Naive thymus-derived CD4-positive, alpha-beta T cell (primary cell): ENCODE measurements at regions not wholly inside any gene's neighbourhood (a gene's known extent, or its start where the extent isn't known, plus 50 kb on each side); places are given as distances from the start of the nearest gene placed in this dataset.

Experiments
- ATAC-seq: fragments of 150-1000 bp; cut with Tn5 transposase; 2 replicates; pipeline ENCODE4 v1.10.0; 2021; ENCODE audit warnings: mild to moderate bottlenecking, moderate library complexity
- CTCF ChIA-PET: fragments of 350-600 bp; sonication (Branson Sonifier 250); formaldehyde crosslinking; loops from one replicate; lab custom pipeline; 2021; ENCODE audit warnings: antibody characterized with exemption; lab: Charles Lee
- POLR2A ChIA-PET: fragments of 350-600 bp; sonication (Branson Sonifier 250); formaldehyde crosslinking; loops from one replicate; lab custom pipeline; 2021; ENCODE audit warnings: antibody characterized with exemption, inconsistent platforms; lab: Charles Lee
- DNase-seq, 9 donors: peaks; one replicate each; pipeline versions ENCODE4 v3.0.0 to v3.0.0-alpha.2; 2020 to 2022; ENCODE audit warnings: mixed read lengths in 1 of 9
- H3K27ac ChIP-seq: one replicate; pipeline ENCODE4 v1.7.0; 2013; ENCODE audit warnings: mild to moderate bottlenecking, low read depth, low read length, moderate library complexity
- H3K27me3 ChIP-seq, 2 donors: one replicate each; pipeline ENCODE4 v1.7.0; 2013; ENCODE audit warnings: low read length in 2 of 2, mild to moderate bottlenecking in 2 of 2, moderate library complexity in 2 of 2; ENCODE audit not compliant: control insufficient read depth in 2 of 2, insufficient read depth in 2 of 2
- H3K36me3 ChIP-seq, 3 experiments: 1 replicate in 2 of 3; 2 replicates in 1 of 3; pipeline ENCODE4 v1.7.0; 2013; ENCODE audit warnings: low read length in 3 of 3, mild to moderate bottlenecking in 3 of 3, moderate library complexity in 1 of 3; ENCODE audit not compliant: insufficient read depth in 3 of 3, control insufficient read depth in 2 of 3
- H3K4me1 ChIP-seq, 2 donors: one replicate each; pipeline ENCODE4 v1.7.0; 2013; ENCODE audit warnings: low read length in 2 of 2, mild to moderate bottlenecking in 2 of 2, moderate library complexity in 1 of 2; ENCODE audit not compliant: control insufficient read depth in 2 of 2, insufficient read depth in 2 of 2
- H3K4me3 ChIP-seq: 2 replicates; pipeline ENCODE4 v1.7.0; 2013; ENCODE audit warnings: mild to moderate bottlenecking, low read length
- H3K9me3 ChIP-seq, 3 experiments: 1 replicate in 2 of 3; 2 replicates in 1 of 3; pipeline ENCODE4 v1.7.0; 2013; ENCODE audit warnings: low read length in 3 of 3; ENCODE audit not compliant: control insufficient read depth in 2 of 3
- H3K27ac Mint-ChIP-seq, 9 donors: one replicate each; pipeline ENCODE4 v1.8.0; 2020 to 2022; ENCODE audit warnings: mixed read lengths in 9 of 9, mild to moderate bottlenecking in 8 of 9, moderate library complexity in 5 of 9, inconsistent platforms in 2 of 9
- H3K27me3 Mint-ChIP-seq, 5 donors: one replicate each; pipeline ENCODE4 v1.8.0; 2021 to 2022; ENCODE audit warnings: mixed read lengths in 5 of 5, mild to moderate bottlenecking in 1 of 5
- H3K36me3 Mint-ChIP-seq, 5 donors: one replicate each; pipeline ENCODE4 v1.8.0; 2020 to 2022; ENCODE audit warnings: mixed read lengths in 5 of 5, mild to moderate bottlenecking in 3 of 5, inconsistent platforms in 1 of 5
- H3K4me1 Mint-ChIP-seq, 7 donors: one replicate each; pipeline ENCODE4 v1.8.0; 2020 to 2022; ENCODE audit warnings: mixed read lengths in 7 of 7, mild to moderate bottlenecking in 3 of 7, inconsistent platforms in 1 of 7
- H3K4me3 Mint-ChIP-seq, 10 donors: one replicate each; pipeline ENCODE4 v1.8.0; 2020 to 2022; ENCODE audit warnings: mild to moderate bottlenecking in 10 of 10, mixed read lengths in 10 of 10, moderate library complexity in 6 of 10, inconsistent platforms in 2 of 10
- H3K9me3 Mint-ChIP-seq, 11 donors: one replicate each; pipeline ENCODE4 v1.8.0; 2020 to 2022; ENCODE audit warnings: mixed read lengths in 11 of 11, mild to moderate bottlenecking in 4 of 11, inconsistent platforms in 1 of 11, moderate library complexity in 1 of 11
- intact Hi-C, 2 donors: fragments of 100-400 bp; cut with micrococcal nuclease; formaldehyde crosslinking; loops; one replicate each; pipeline ENCODE4 v1.15.1; 2023

- no peaks in the 10 kb centered on the region for H3K9me3 Mint-ChIP-seq
Measured at GRCh38 chr10:61068471-61068870, 124.5 kb upstream of the RHOBTB1 start.

GRCh38 chr10:61067671-61068336 lies 123.8 kb upstream of the RHOBTB1 start:
- Mint-ChIP-seq H3K9me3 (no peaks in the 10 kb centered on the region), H3K4me3 (no peak overlapping the region), H3K4me1 (no peaks in the 10 kb centered on the region), H3K27me3 (peaks cover 0 to 4% (median 0%) of the 10 kb centered on the region in 5 donors), H3K27ac (no peak overlapping the region), H3K36me3 (no peaks in the 10 kb centered on the region)
- Histone ChIP-seq H3K9me3 (no peaks in the 10 kb centered on the region), H3K27ac (no peak overlapping the region), H3K4me3 (no peak overlapping the region), H3K4me1 (no peaks in the 10 kb centered on the region), H3K27me3 (no peaks in the 10 kb centered on the region), H3K36me3 (no peaks in the 10 kb centered on the region)
- ChIA-PET POLR2A (no interaction called here), CTCF (no interaction called here)
- DNase-seq, result no peak
- no peak for ATAC-seq
- intact Hi-C loops, result no loop called here

More at GRCh38 chr10:61068471-61068870, 124.5 kb upstream of the RHOBTB1 start:
- no peak overlapping the region for H3K27ac Mint-ChIP-seq
- no peaks in the 10 kb centered on the region for H3K4me1 Mint-ChIP-seq
- Histone ChIP-seq H3K27ac (no peak overlapping the region), H3K9me3 (no peaks in the 10 kb centered on the region), H3K36me3 (no peaks in the 10 kb centered on the region), H3K27me3 (no peaks in the 10 kb centered on the region), H3K4me3 (no peak overlapping the region), H3K4me1 (no peaks in the 10 kb centered on the region)
- intact Hi-C loops, result no loop called here
- DNase-seq, result no peak
- H3K4me3 Mint-ChIP-seq, result no peak overlapping the region
- no peaks in the 10 kb centered on the region for H3K36me3 Mint-ChIP-seq
- CTCF ChIA-PET, result no interaction called here
- POLR2A ChIA-PET, result no interaction called here
- peaks cover 0 to 4% (median 3%) of the 10 kb centered on the region in 5 donors for H3K27me3 Mint-ChIP-seq
- no peak for ATAC-seq

GRCh38 chr10:61066661-61067344 lies 122.8 kb upstream of the RHOBTB1 start:
- POLR2A ChIA-PET, result no interaction called here
- no peaks in the 10 kb centered on the region for H3K9me3 Mint-ChIP-seq
- DNase-seq, result no peak
- H3K27me3 ChIP-seq, result no peaks in the 10 kb centered on the region
- no peak overlapping the region for H3K27ac Mint-ChIP-seq
- H3K4me1 ChIP-seq, result no peaks in the 10 kb centered on the region
- no peaks in the 10 kb centered on the region for H3K9me3 ChIP-seq
- H3K4me3 ChIP-seq, result no peak overlapping the region
- no peaks in the 10 kb centered on the region for H3K4me1 Mint-ChIP-seq
- no peaks in the 10 kb centered on the region for H3K36me3 ChIP-seq
- H3K27ac ChIP-seq, result no peak overlapping the region
- H3K36me3 Mint-ChIP-seq, result no peaks in the 10 kb centered on the region
- H3K4me3 Mint-ChIP-seq, result no peak overlapping the region
- no peak for ATAC-seq
- CTCF ChIA-PET, result interaction anchor here (0.6 kb wide), 1 partner anchor 759 kb away, joined by 9 read pairs; no protein-coding TSS in a partner anchor
- intact Hi-C loops, result no loop called here
- H3K27me3 Mint-ChIP-seq, result peaks cover 0 to 4% (median 0%) of the 10 kb centered on the region in 5 donors

- no peaks in the 10 kb centered on the region for H3K36me3 ChIP-seq
- H3K27me3 ChIP-seq, result no peaks in the 10 kb centered on the region
- no peak overlapping the region for H3K27ac ChIP-seq
- peaks cover 0 to 4% (median 0%) of the 10 kb centered on the region in 5 donors for H3K27me3 Mint-ChIP-seq
- H3K4me3 Mint-ChIP-seq, result no peak overlapping the region
- no peaks in the 10 kb centered on the region for H3K9me3 Mint-ChIP-seq
- ChIA-PET POLR2A (no interaction called here), CTCF (no interaction called here)
- no peak overlapping the region for H3K27ac Mint-ChIP-seq
- DNase-seq (no peak), ATAC-seq (no peak)
- H3K9me3 ChIP-seq, result no peaks in the 10 kb centered on the region
- no peaks in the 10 kb centered on the region for H3K4me1 ChIP-seq
- H3K36me3 Mint-ChIP-seq, result no peaks in the 10 kb centered on the region
- intact Hi-C loops, result no loop called here
- no peak overlapping the region for H3K4me3 ChIP-seq
- no peaks in the 10 kb centered on the region for H3K4me1 Mint-ChIP-seq
Measured at GRCh38 chr10:61065051-61065450, 121.1 kb upstream of the RHOBTB1 start.

- no peaks in the 10 kb centered on the region for H3K4me1 ChIP-seq
Measured at GRCh38 chr10:61064356-61064755, 120.4 kb upstream of the RHOBTB1 start.

GRCh38 chr10:61063901-61064300 lies 119.9 kb upstream of the RHOBTB1 start:
- DNase-seq, result no peak
- Mint-ChIP-seq H3K4me1 (no peaks in the 10 kb centered on the region), H3K4me3 (no peak overlapping the region), H3K36me3 (no peaks in the 10 kb centered on the region), H3K27me3 (peaks cover 0 to 4% (median 0%) of the 10 kb centered on the region in 5 donors), H3K9me3 (no peaks in the 10 kb centered on the region), H3K27ac (no peak overlapping the region)
- no peak for ATAC-seq
- H3K4me3 ChIP-seq, result no peak overlapping the region
- H3K9me3 ChIP-seq, result no peaks in the 10 kb centered on the region
- ChIA-PET CTCF (no interaction called here), POLR2A (no interaction called here)
- intact Hi-C loops, result no loop called here
- no peaks in the 10 kb centered on the region for H3K36me3 ChIP-seq
- H3K27ac ChIP-seq, result no peak overlapping the region
- H3K4me1 ChIP-seq, result no peaks in the 10 kb centered on the region
- no peaks in the 10 kb centered on the region for H3K27me3 ChIP-seq

More at GRCh38 chr10:61064356-61064755, 120.4 kb upstream of the RHOBTB1 start:
- POLR2A ChIA-PET, result no interaction called here
- H3K27me3 Mint-ChIP-seq, result peaks cover 0 to 4% (median 0%) of the 10 kb centered on the region in 5 donors
- intact Hi-C loops, result no loop called here
- no peaks in the 10 kb centered on the region for H3K9me3 Mint-ChIP-seq
- H3K9me3 ChIP-seq, result no peaks in the 10 kb centered on the region
- no peaks in the 10 kb centered on the region for H3K27me3 ChIP-seq
- H3K4me3 Mint-ChIP-seq, result no peak overlapping the region
- no peaks in the 10 kb centered on the region for H3K36me3 Mint-ChIP-seq
- H3K27ac Mint-ChIP-seq, result no peak overlapping the region
- no peak overlapping the region for H3K4me3 ChIP-seq
- ATAC-seq, result no peak
- H3K27ac ChIP-seq, result no peak overlapping the region
- DNase-seq, result no peak
- CTCF ChIA-PET, result no interaction called here
- no peaks in the 10 kb centered on the region for H3K36me3 ChIP-seq
- no peaks in the 10 kb centered on the region for H3K4me1 Mint-ChIP-seq

- Histone ChIP-seq H3K27me3 (no peaks in the 10 kb centered on the region), H3K27ac (no peak overlapping the region), H3K36me3 (no peaks in the 10 kb centered on the region), H3K4me1 (no peaks in the 10 kb centered on the region), H3K9me3 (no peaks in the 10 kb centered on the region), H3K4me3 (no peak overlapping the region)
- ChIA-PET POLR2A (no interaction called here), CTCF (interaction anchor here (0.8 kb wide), 1 partner anchor 67 kb away, joined by 3 read pairs; no protein-coding TSS in a partner anchor)
- ATAC-seq (no peak), DNase-seq (no peak)
- H3K36me3 Mint-ChIP-seq, result no peaks in the 10 kb centered on the region
- intact Hi-C loops, result no loop called here
- H3K4me3 Mint-ChIP-seq, result no peak overlapping the region
- H3K27ac Mint-ChIP-seq, result no peak overlapping the region
- peaks cover 0 to 3% (median 0%) of the 10 kb centered on the region in 5 donors for H3K27me3 Mint-ChIP-seq
- no peaks in the 10 kb centered on the region for H3K4me1 Mint-ChIP-seq
- no peaks in the 10 kb centered on the region for H3K9me3 Mint-ChIP-seq
Measured at GRCh38 chr10:61063034-61063433, 119.0 kb upstream of the RHOBTB1 start.
